ENCODE measurements at regions not wholly inside any gene's neighbourhood (a gene's known extent, or its start where the extent isn't known, plus 50 kb on each side); places are given as distances from the start of the nearest gene placed in this dataset.

- no peak overlapping the region for H3K9ac ChIP-seq (replicated peaks in 1 of 4; ENCODE audit: extremely low read depth in 1 of 4, low read depth in 3 of 4, low read length in 3 of 4)
- TF ChIP-seq MAFK (IDR thresholded peaks at IDR 0.05; ENCODE audit: low read depth, low read length) = 0 out of 2 replicates have a peak, but pooled peaks have one; percentile 15
- TF ChIP-seq POLR2AphosphoS5 (IDR thresholded peaks at IDR 0.05; ENCODE audit: low read depth, low read length) = no peak
Observed at GRCh38 chr13:54912367-54912766, 1883.8 kb downstream of the OLFM4 start.

More at GRCh38 chr13:54912367-54912766, 1883.8 kb downstream of the OLFM4 start:
- Histone ChIP-seq H3K23ac (ENCODE audit: insufficient read length) (no peak overlapping the region), H4K8ac (ENCODE audit: extremely low read depth, insufficient read depth, low read length) (no peak overlapping the region), H3K4ac (replicated peaks; ENCODE audit: insufficient read length, low read depth, low read length) (no peak overlapping the region), H2BK5ac (ENCODE audit: low read depth, low read length) (no peak overlapping the region), H2BK12ac (ENCODE audit: low read depth, low read length) (no peak overlapping the region), H4K5ac (ENCODE audit: insufficient read length, low read depth, low read length) (no peak overlapping the region), H3K4me1 (replicated peaks in 1 of 4; ENCODE audit: control insufficient read depth in 3 of 4, insufficient read depth in 4 of 4, low read length in 3 of 4) (no peaks in the 10 kb centered on the region), H3K23me2 (ENCODE audit: low read depth, low read length) (no peaks in the 10 kb centered on the region), H3K36me3 (ENCODE audit: control insufficient read depth in 2 of 4, insufficient read depth in 4 of 4, low read length in 3 of 4) (no peaks in the 10 kb centered on the region), H3K14ac (ENCODE audit: insufficient read length) (no peak overlapping the region), H3K4me2 (ENCODE audit: insufficient read depth in 1 of 2, low read depth in 2 of 2, low read length in 2 of 2) (no peak overlapping the region), H2AFZ (ENCODE audit: low read length) (no peak overlapping the region), H3K4me3 (ENCODE audit: extremely low read depth in 1 of 4, insufficient read depth in 2 of 4, low read depth in 3 of 4, low read length in 4 of 4) (no peak overlapping the region), H2AK5ac (ENCODE audit: low read depth, low read length) (no peak overlapping the region), H2BK20ac (ENCODE audit: low read length) (no peak overlapping the region), H2BK15ac (ENCODE audit: low read length) (no peak overlapping the region), H2BK120ac (replicated peaks; ENCODE audit: low read depth, low read length) (no peak overlapping the region), H3K79me2 (ENCODE audit: control insufficient read depth in 1 of 2, insufficient read depth in 2 of 2, low read length in 2 of 2) (no peaks in the 10 kb centered on the region), H3K18ac (ENCODE audit: extremely low read depth, low read length) (no peak overlapping the region), H3K27ac (ENCODE audit: low read depth, low read length) (no peak overlapping the region), H3K27me3 (replicated peaks in 1 of 4; ENCODE audit: control insufficient read depth in 3 of 4, extremely low read depth in 1 of 4, insufficient read depth in 3 of 4, low read length in 3 of 4) (no peaks in the 10 kb centered on the region), H3K79me1 (ENCODE audit: low read depth, low read length) (no peaks in the 10 kb centered on the region), H3K9me3 (ENCODE audit: insufficient read depth in 2 of 2, low read depth in 1 of 2, low read length in 1 of 2) (no peaks in the 10 kb centered on the region), H4K20me1 (replicated peaks in 1 of 2; ENCODE audit: control insufficient read depth in 1 of 2, insufficient read depth in 2 of 2, low read length in 2 of 2) (no peaks in the 10 kb centered on the region), H3K56ac (replicated peaks; ENCODE audit: insufficient read length, low read depth, low read length) (no peak overlapping the region), H4K91ac (replicated peaks; ENCODE audit: insufficient read length, low read length) (no peak overlapping the region)
- FAIRE-seq (no peak), DNase-seq (ENCODE audit: low read depth in 1 of 2, low spot score in 2 of 2) (no peak)
- 88% methylated on average over 3 of the region's 3 CpGs; no CpG with 5 or more reads in 1 of the 2 experiments for WGBS, 2 experiments (ENCODE audit: extremely low coverage in 1 of 2, insufficient coverage in 1 of 2, insufficient read length in 1 of 2, insufficient replicate concordance in 2 of 2, low coverage in 1 of 2, low lambda C conversion rate in 2 of 2, missing lambda C conversion rate in 1 of 2)
- CTCF ChIA-PET (ENCODE audit: partially characterized antibody) = no interaction called here
- POLR2A ChIA-PET (ENCODE audit: partially characterized antibody) = no interaction called here

All from H1 (cell line).